ENCODE measurements at regions not wholly inside any gene's neighbourhood (a gene's known extent, or its start where the extent isn't known, plus 50 kb on each side); places are given as distances from the start of the nearest gene placed in this dataset.

GRCh38 chr5:85293145-85293785 is 908.6 kb upstream of the EDIL3 start:
- Mint-ChIP-seq H3K9me3 (ENCODE audit: low read depth) (no peaks in the 10 kb centered on the region), H3K4me3 (ENCODE audit: unreplicated experiment) (no peak overlapping the region), H3K27ac (ENCODE audit: unreplicated experiment) (no peak overlapping the region), H3K27me3 (ENCODE audit: low read depth) (peaks cover 31% of the 10 kb centered on the region), H3K36me3 (ENCODE audit: low read depth) (no peaks in the 10 kb centered on the region), H3K4me1 (ENCODE audit: low read depth) (no peaks in the 10 kb centered on the region)
- no peak for TF ChIP-seq CTCF (IDR thresholded peaks at IDR 0.05)
- no peak for DNase-seq (ENCODE audit: low spot score)

DNA sequence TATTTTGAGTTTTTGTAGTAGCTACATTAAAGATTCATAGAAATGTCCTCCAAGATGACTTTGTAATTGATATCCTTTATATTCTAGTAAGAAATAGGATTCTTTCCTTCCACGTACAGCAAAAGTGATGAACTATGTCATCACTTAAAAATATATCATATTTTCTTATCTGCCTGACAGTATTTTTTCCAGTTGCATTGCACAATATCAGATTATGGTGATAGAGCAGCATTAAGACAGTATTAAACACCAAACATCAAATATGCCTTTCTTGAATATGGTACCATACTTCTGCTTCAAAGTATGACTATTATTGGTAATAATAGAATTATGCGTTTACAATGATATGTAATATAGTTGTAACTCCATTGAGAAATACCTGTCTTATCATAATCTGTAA is 919.8 kb upstream of the EDIL3 start:
- H3K4me3 Mint-ChIP-seq (ENCODE audit: unreplicated experiment) = no peak overlapping the region
- H3K27ac Mint-ChIP-seq (ENCODE audit: unreplicated experiment) = no peak overlapping the region
- H3K4me1 Mint-ChIP-seq (ENCODE audit: low read depth) = no peaks in the 10 kb centered on the region
- H3K27me3 Mint-ChIP-seq (ENCODE audit: low read depth) = peaks cover 25% of the 10 kb centered on the region
- no peak for DNase-seq (ENCODE audit: low spot score)
- TF ChIP-seq CTCF (IDR thresholded peaks at IDR 0.05) = no peak
- H3K9me3 Mint-ChIP-seq (ENCODE audit: low read depth) = no peaks in the 10 kb centered on the region
- no peaks in the 10 kb centered on the region for H3K36me3 Mint-ChIP-seq (ENCODE audit: low read depth)

GRCh38 chr5:85305766-85306165 is 921.1 kb upstream of the EDIL3 start:
- TF ChIP-seq CTCF (IDR thresholded peaks at IDR 0.05) = no peak
- Mint-ChIP-seq H3K27ac (ENCODE audit: unreplicated experiment) (no peak overlapping the region), H3K4me1 (ENCODE audit: low read depth) (no peaks in the 10 kb centered on the region), H3K4me3 (ENCODE audit: unreplicated experiment) (no peak overlapping the region), H3K36me3 (ENCODE audit: low read depth) (no peaks in the 10 kb centered on the region), H3K27me3 (ENCODE audit: low read depth) (peaks cover 25% of the 10 kb centered on the region), H3K9me3 (ENCODE audit: low read depth) (no peaks in the 10 kb centered on the region)
- no peak for DNase-seq (ENCODE audit: low spot score)

DNA sequence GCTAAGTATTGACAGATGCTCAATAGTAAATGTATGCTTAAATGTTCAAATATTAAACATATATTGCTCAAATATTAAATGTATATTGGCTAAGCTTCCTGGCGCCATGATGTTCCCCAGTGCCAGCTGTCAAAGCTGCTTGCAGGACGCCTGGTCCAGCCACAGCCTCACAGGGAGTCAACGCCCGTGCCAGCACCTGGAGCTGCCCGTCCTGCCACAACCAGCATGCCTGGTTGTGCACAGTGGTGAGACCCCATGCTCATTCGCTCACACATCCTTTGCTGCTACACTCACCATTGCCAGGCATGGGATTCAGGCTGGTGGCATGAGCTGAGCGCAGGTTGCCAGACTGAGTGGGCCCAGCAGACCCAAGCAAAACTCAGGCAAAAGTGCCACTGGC is 926.9 kb upstream of the EDIL3 start:
- no peak for TF ChIP-seq CTCF (IDR thresholded peaks at IDR 0.05)
- Mint-ChIP-seq H3K27me3 (ENCODE audit: low read depth) (peaks cover 18% of the 10 kb centered on the region), H3K27ac (ENCODE audit: unreplicated experiment) (no peak overlapping the region), H3K4me1 (ENCODE audit: low read depth) (no peaks in the 10 kb centered on the region), H3K4me3 (ENCODE audit: unreplicated experiment) (no peak overlapping the region), H3K36me3 (ENCODE audit: low read depth) (no peaks in the 10 kb centered on the region), H3K9me3 (ENCODE audit: low read depth) (no peaks in the 10 kb centered on the region)
- no peak for DNase-seq (ENCODE audit: low spot score)

DNA sequence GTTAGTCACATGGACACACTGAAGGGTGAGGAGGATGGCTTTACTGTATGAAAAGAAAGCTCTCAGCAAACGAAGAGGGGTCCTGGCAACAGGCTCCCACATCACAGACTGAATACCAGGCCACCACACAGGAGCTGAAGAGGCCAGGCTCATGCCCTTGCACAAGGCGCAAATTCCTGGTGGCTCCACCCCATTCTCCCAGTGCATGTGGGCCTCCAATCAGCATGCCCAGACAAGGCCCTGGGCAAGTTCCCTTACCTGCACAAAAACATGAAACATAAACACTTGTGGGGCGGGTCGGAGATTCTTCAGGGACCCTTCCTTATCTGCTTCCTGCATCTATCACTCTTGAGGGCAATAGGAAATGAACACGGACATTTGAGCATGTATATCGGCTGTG is 935.8 kb upstream of the EDIL3 start:
- DNase-seq (ENCODE audit: low spot score) = no peak
- no peak overlapping the region for H3K4me3 Mint-ChIP-seq (ENCODE audit: unreplicated experiment)
- H3K4me1 Mint-ChIP-seq (ENCODE audit: low read depth) = no peaks in the 10 kb centered on the region
- H3K27ac Mint-ChIP-seq (ENCODE audit: unreplicated experiment) = no peak overlapping the region
- no peak for TF ChIP-seq CTCF (IDR thresholded peaks at IDR 0.05)
- H3K27me3 Mint-ChIP-seq (ENCODE audit: low read depth) = peaks cover 18% of the 10 kb centered on the region
- no peaks in the 10 kb centered on the region for H3K36me3 Mint-ChIP-seq (ENCODE audit: low read depth)
- no peaks in the 10 kb centered on the region for H3K9me3 Mint-ChIP-seq (ENCODE audit: low read depth)
